T1000 (cell line): ENCODE measurements at regions not wholly inside any gene's neighbourhood (a gene's known extent, or its start where the extent isn't known, plus 50 kb on each side); places are given as distances from the start of the nearest gene placed in this dataset.

Experiments used
- DNase-seq: peaks from one replicate; lab custom pipeline; 2025; ENCODE audit warnings: mixed read lengths; lab: John Stamatoyannopoulos, UW

DNA sequence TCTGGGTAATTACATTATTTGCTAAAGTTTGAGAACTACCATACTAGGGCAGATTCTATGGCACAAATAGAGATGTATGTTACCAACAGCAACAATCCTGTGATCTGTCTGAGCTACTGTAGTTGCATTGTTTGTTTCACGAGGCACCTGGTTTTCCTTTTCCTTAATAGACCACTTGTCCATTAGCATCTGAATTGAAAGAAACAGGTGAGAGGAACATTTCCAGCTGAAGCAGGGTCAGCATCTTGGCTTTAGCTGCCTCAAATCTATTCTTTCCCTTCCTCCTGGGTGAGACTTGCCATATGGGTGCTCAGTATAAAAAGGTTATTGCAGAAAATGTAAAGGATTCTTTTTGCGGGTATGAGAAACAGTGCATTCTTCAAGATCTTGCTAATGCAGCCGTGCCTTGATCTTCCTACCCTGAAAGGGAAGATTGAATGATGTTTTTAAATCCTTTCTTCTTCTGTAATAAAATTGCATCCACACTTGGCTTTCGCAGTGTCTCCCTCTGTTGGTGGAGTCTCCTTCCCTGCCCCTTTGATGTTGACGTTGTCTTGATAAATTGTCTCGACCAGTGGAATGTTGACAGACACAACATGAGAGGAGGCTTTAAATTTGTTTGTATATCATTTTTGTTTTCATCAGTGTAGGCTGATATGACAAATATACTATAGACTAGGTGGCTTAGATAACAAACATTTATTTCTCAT lies 118.0 kb upstream of the BRINP1 start:
- no peak for DNase-seq

DNA sequence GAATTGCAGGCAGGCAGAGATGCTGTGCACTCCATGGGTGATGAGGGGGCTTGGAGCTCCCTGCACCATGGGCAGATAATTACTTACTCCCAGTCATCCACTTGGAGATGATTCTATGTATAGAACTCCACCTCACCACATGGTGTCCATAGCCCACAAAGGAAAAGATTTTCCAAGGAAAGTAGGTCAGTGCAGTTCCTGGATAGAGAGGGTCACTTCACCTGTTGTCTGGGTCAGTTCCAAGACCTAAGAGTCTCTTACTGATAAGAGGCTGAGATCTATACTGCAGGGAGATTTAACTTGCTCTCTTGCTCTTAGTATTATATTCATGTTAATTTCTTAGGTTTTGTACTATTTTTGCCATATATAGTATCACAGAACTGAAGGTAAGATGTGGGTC lies 113.9 kb upstream of the BRINP1 start:
- no peak for DNase-seq

DNA sequence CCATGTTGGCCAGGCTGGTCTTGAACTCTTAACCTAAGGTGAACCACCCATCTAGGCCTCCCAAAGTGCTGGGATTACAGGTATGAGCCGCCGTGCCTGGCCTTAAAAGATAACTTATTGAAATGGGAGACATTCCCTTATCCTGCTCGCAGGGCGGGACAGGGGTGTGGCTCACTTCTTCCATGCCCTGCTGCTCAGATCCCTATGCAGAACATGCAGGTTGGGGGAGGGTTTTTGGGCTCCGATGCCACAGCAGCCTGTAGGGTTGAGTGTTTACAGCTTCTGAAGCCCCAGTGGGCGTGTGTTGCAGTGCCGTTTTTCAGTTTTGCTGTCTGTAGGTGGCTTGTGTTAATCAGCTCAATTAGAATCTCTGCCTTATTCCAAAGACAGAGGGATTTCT lies 108.0 kb upstream of the BRINP1 start:
- no peak for DNase-seq

DNA sequence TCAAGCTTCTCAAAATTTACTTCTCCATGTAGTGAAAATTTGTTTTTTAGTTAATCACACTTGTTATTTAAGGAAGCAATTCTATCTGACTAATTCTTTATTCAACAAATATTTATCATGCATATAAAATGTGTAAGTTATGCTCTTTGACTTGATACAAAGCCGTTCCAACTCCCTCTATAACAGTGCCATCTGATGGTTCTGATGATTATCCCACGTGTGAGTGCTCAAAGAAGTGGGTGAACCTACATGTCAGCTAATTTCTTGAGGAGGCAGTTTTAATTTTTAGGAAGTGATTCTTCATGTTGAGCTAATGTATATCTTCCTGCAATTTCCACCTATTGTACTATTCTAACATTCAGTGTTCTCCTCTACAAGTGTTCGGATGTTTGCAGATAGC lies 88.8 kb upstream of the BRINP1 start:
- no peak for DNase-seq

DNA sequence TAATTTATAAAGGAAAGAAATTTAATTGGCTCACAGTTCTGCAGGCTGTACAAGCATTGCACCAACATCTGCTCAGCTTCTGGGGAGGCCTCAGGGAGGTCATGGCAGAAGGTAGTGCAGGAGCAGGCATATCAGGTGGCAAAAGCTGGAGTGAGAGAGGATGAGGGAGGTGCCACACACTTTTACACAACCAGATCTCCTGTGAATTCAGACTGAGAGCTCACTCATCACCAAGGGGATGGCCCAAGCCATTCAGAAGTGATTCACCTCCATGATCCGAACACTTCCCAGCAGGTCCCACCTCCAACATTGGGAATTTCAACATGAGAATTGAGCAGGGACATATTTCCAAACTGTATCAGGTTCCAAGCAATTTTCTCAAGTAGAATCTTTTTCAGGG lies 84.7 kb upstream of the BRINP1 start:
- peak; percentile 36 for DNase-seq

DNA sequence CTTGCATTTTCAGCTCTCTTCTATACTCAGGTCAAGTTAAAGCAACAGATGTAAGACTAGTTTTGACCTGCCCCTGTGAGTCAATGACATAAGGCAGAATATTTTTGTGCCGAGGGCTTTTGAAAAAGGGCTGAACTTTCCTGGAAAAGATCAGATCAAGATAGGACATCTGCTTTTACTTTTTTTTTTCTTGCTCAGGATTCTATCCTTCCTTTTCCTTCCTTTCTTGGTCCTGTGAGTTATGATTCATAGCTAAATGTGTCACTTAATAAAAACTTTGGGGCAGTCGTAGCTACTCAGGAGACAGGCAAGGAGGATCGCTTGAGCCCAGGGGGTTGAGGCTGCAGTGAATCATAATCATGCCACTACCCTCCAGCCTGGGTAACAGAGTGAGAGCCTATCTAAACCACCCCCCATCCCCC lies 84.3 kb upstream of the BRINP1 start:
- peak; percentile 36 for DNase-seq

DNA sequence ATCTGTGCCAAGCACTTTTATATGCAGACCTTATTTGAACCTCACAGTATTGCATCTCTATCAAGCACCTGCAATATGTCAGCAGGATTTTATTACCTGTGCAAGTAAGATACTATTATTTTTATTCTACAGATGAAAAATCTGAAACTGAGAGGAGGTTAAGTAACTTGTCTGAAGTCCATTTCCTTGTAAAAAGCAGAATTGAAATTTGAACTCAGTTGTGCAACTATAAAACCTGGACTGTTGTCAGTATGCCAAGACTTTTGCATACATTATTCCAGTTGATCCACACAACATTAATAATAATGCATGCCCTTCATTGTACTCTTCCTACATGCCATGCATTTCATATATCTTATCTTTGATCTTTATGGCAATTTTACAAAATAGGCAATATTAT lies 82.2 kb upstream of the BRINP1 start:
- no peak for DNase-seq

DNA sequence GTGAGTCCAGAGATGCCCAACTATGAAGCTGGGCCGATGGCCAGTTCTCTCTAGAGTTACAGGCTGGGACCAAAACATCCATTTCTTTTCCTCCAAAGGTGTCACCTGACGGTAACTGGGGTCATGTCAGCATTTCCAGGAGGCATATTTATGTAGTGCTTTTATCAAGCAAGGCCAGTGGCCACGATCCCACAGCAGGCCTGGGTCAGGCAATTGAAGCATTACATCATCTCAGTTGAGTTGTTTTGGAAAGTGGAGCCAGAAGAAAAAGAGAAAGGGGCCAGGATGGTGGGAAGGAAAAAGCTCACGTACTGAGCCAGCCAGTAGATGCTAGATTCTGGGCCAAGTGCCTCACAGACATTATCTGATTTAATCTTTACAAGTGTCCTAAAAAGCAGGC lies 73.9 kb upstream of the BRINP1 start:
- DNase-seq, result no peak

DNA sequence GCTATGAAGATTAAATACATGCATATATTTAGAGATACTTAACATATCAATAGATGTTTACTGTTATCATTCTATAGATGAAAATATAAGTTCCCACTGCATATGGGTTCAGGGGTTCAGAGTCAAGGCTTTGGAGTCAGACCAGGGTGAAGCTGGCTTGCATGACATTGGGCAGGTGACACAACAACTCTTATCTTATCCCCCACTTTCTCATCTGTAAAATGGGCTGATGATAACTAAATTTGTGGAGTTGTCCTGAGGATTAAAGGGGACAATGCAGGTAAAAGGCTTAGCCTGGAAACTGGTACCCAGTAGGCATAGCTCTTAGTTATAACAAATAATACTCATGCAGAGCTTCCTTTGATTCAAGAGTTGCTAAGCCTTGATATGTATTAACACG lies 72.6 kb upstream of the BRINP1 start:
- DNase-seq, result no peak

DNA sequence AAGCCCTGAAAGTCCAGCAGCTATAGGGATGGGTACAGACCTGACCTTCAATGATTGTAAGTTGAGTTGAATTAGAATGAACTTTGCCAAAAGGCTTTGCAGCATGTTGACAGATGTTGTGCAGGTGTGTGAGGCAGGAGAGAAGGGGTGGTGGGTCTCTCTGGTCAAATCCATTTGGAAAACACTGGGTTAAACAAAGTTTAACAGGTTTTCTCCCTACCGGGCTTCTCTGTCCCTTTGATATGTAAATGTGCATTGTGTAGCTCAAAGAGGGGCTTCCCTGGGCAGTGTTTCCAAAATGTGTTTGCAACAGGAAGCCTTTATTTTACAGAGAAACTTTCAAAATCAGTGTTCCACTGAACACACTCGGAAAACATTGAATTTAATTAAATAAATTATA lies 72.1 kb upstream of the BRINP1 start:
- DNase-seq, result no peak

DNA sequence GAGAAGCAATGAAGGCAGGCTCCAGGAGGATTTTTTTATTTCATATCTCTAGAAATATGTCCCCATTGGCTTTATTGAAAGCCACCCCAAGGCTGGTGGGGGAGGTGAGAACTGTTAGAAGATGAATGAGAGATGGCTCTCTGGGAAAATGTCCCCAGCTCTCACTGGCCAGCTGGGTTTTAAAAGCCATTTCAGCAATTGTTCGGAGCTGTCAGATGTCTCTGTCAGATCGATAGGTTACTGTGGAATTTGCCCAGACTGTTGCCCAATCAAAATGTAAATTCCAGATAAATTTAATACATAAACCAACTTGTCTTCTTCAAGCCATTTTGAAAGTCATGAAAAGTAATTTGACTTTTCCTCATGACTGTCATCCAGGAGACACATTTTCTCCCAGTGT lies 67.0 kb upstream of the BRINP1 start:
- DNase-seq, result no peak

DNA sequence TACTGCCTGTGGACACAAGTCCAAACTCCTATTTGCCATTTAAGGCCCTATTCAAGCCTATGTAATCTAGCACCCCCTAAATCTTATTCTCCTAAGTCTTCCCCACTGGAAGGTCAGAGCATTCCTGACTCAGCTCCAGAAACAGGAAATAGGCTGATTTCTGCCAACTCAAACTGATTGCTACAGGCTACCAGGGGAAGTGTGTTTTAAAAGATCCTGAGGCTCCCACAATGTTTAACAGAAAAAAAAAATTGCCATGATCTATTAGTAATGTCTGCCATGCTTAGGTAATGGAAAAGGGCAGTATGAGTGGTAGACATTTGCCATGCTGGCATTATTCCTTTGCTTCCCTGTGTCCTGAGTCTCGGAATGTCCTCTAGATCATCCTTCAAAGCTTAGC lies 65.8 kb upstream of the BRINP1 start:
- no peak for DNase-seq

DNA sequence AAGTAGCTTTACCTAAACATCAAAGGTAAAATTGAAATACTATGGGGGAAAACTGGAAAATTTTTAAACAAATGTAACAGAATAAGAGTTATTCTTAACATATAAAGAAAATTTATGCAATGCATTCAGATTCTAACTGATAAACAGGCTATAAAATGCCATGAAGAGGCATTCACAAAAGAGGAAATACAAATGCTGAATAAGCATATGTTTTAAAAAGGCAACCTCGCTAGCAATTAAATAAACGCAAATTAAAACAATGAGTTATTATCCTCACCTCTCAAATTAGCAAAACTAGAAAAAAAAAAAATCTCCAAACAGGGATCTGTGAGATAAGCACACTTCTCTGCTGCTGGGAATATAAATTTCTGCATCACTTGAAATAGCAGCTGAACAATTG lies 63.2 kb upstream of the BRINP1 start:
- DNase-seq, result no peak

DNA sequence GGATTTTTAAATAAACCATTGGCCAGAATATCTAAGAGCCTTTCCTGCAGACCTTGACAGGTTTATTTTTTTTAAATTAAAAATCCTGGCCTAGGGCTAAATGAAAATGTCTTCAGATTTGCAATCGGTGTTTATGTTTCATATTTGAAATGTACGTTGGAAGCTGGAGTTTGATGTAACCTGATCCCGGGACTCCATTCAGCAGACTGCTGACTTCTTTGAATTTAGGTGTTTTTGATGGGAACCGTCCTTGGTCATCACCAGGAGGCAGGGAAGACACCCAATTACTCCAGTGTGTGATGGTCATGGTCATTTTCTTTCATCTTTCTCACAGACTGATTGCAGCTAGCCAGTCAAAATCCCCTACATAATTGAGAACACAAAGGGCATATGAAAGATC lies 60.1 kb upstream of the BRINP1 start:
- DNase-seq, result no peak

DNA sequence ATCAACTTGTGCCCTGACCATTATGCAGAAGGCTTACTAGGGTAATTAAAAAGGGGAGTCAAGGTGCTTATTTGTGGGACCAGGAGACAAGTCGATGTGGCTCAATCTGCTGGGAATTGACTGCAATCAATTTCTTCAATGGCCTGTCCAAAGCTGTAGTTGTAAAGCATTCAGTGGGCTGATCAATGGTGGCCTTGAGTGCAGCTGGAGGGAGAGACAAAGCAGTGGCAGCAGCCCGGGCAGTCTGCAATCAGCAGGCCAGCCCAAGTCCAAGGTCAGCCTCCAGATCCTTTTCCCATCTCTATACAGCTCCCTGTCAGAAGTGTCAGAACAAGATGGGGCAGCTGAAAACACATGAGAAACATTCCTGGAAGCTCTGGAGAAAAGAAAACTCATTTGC lies 51.0 kb upstream of the BRINP1 start:
- DNase-seq, result no peak
